A204.1 (cell line): ENCODE measurements at regions not wholly inside any gene's neighbourhood (a gene's known extent, or its start where the extent isn't known, plus 50 kb on each side); places are given as distances from the start of the nearest gene placed in this dataset.

ENCODE experiments used
- FAIRE-seq: peaks from 2 replicates; lab custom pipeline; 2012; peaks lifted over from hg19 to GRCh38; lab: Jason Lieb, UNC

- no peak for FAIRE-seq
Measured at GRCh38 chr2:129857200-129857599, 122.3 kb upstream of the RAB6C start.

- no peak for FAIRE-seq
Measured at GRCh38 chr2:129859175-129859574, 120.3 kb upstream of the RAB6C start.

- no peak for FAIRE-seq
Measured at GRCh38 chr2:129860088-129860487, 119.4 kb upstream of the RAB6C start.

GRCh38 chr2:129861666-129862288, 117.7 kb upstream of the RAB6C start:
- FAIRE-seq = no peak

- FAIRE-seq = no peak
Measured at GRCh38 chr2:129862668-129863067, 116.8 kb upstream of the RAB6C start.

GRCh38 chr2:129863350-129863749, 116.1 kb upstream of the RAB6C start:
- no peak for FAIRE-seq

- no peak for FAIRE-seq
Measured at GRCh38 chr2:129864719-129865118, 114.7 kb upstream of the RAB6C start.

GRCh38 chr2:129865976-129866375, 113.5 kb upstream of the RAB6C start:
- FAIRE-seq = no peak

GRCh38 chr2:129866391-129866790, 113.1 kb upstream of the RAB6C start:
- FAIRE-seq = no peak

GRCh38 chr2:129868151-129868550, 111.3 kb upstream of the RAB6C start:
- FAIRE-seq = no peak

GRCh38 chr2:129870685-129871241, 108.7 kb upstream of the RAB6C start:
- FAIRE-seq = no peak

- FAIRE-seq = no peak
Measured at GRCh38 chr2:129872446-129872845, 107.0 kb upstream of the RAB6C start.

- FAIRE-seq = no peak
Measured at GRCh38 chr2:129876541-129876940, 102.9 kb upstream of the RAB6C start.

GRCh38 chr2:129877289-129877741, 102.2 kb upstream of the RAB6C start:
- FAIRE-seq = no peak

GRCh38 chr2:129877795-129878775, 101.4 kb upstream of the RAB6C start:
- FAIRE-seq = no peak

GRCh38 chr2:129879614-129880180, 99.8 kb upstream of the RAB6C start:
- no peak for FAIRE-seq

- FAIRE-seq = no peak
Measured at GRCh38 chr2:129880309-129880708, 99.2 kb upstream of the RAB6C start.

- FAIRE-seq = no peak
Measured at GRCh38 chr2:129880971-129881370, 98.5 kb upstream of the RAB6C start.

- no peak for FAIRE-seq
Measured at GRCh38 chr2:129881786-129882396, 97.6 kb upstream of the RAB6C start.

- no peak for FAIRE-seq
Measured at GRCh38 chr2:129882476-129882875, 97.0 kb upstream of the RAB6C start.

- no peak for FAIRE-seq
Measured at GRCh38 chr2:129883121-129883520, 96.3 kb upstream of the RAB6C start.

- no peak for FAIRE-seq
Measured at GRCh38 chr2:129884221-129884786, 95.2 kb upstream of the RAB6C start.
